Thoracic aorta (tissue), 2 donors: ENCODE measurements at regions not wholly inside any gene's neighbourhood (a gene's known extent, or its start where the extent isn't known, plus 50 kb on each side); places are given as distances from the start of the nearest gene placed in this dataset.

Experiments
- ATAC-seq: fragments of 150-250 bp; one replicate; pipeline ENCODE4 v1.8.0; 2017; ENCODE audit warnings: low read depth; ENCODE audit not compliant: insufficient number of reproducible peaks, low FRiP score
- DNase-seq: peaks from one replicate; pipeline ENCODE4 v3.0.0-alpha.2; 2020; ENCODE audit warnings: low spot score
- H3K27ac ChIP-seq, 2 donors: fragments of 200-600 bp; sonication (generic); 1 replicate in 1 of 2; 2 replicates in 1 of 2; pipeline ENCODE4 v1.5.1; 2016; ENCODE audit warnings: mild to moderate bottlenecking in 2 of 2, moderate library complexity in 2 of 2
- H3K27me3 ChIP-seq: fragments of 200-600 bp; sonication (generic); replicated peaks from 2 replicates; pipeline ENCODE4 v1.6.0; 2016; ENCODE audit warnings: mild to moderate bottlenecking; ENCODE audit not compliant: insufficient read depth
- H3K36me3 ChIP-seq: fragments of 200-600 bp; sonication (generic); one replicate; pipeline ENCODE4 v1.5.1; 2016
- H3K4me1 ChIP-seq, 2 donors: fragments of 200-600 bp; sonication (generic); 1 replicate in 1 of 2; 2 replicates in 1 of 2; pipeline versions ENCODE4 v1.5.1 to v1.6.0; 2016; ENCODE audit warnings: low read depth in 2 of 2, mild to moderate bottlenecking in 1 of 2; ENCODE audit not compliant: control insufficient read depth in 1 of 2
- H3K4me3 ChIP-seq: fragments of 200-600 bp; sonication (generic); 2 replicates; pipeline ENCODE4 v1.5.1; 2016; ENCODE audit warnings: mild to moderate bottlenecking
- H3K9me3 ChIP-seq: fragments of 200-600 bp; sonication (generic); 2 replicates; pipeline ENCODE4 v1.5.1; 2016
- CTCF ChIP-seq: fragments of 200-600 bp; sonication (generic); IDR thresholded peaks from one replicate; pipeline ENCODE4 v1.5.1; 2019; ENCODE audit warnings: antibody characterized with exemption

GRCh38 chr1:34418166-34418565 is 241.5 kb downstream of the C1orf94 start:
- Histone ChIP-seq H3K4me1 (no peaks in the 10 kb centered on the region), H3K36me3 (no peaks in the 10 kb centered on the region)
- TF ChIP-seq CTCF, result no peak

GRCh38 chr1:34419663-34420136 is 243.0 kb downstream of the C1orf94 start:
- Histone ChIP-seq H3K4me3 (no peak overlapping the region), H3K9me3 (no peaks in the 10 kb centered on the region), H3K27me3 (no peaks in the 10 kb centered on the region), H3K36me3 (no peaks in the 10 kb centered on the region), H3K27ac (no peak overlapping the region), H3K4me1 (no peaks in the 10 kb centered on the region)
- no peak for DNase-seq
- no peak for ATAC-seq
- no peak for TF ChIP-seq CTCF

More at GRCh38 chr1:34418166-34418565, 241.5 kb downstream of the C1orf94 start:
- H3K27me3 ChIP-seq, result no peaks in the 10 kb centered on the region
- H3K9me3 ChIP-seq, result no peaks in the 10 kb centered on the region
- no peak overlapping the region for H3K27ac ChIP-seq
- H3K4me3 ChIP-seq, result no peak overlapping the region
- DNase-seq (no peak), ATAC-seq (no peak)

GRCh38 chr1:34425046-34425445 is 248.3 kb downstream of the C1orf94 start:
- H3K4me1 ChIP-seq, result no peaks in the 10 kb centered on the region
- no peak for ATAC-seq

GRCh38 chr1:34425785-34426184 is 249.1 kb downstream of the C1orf94 start:
- ATAC-seq (no peak), DNase-seq (no peak)
- H3K4me3 ChIP-seq, result no peak overlapping the region
- H3K9me3 ChIP-seq, result no peaks in the 10 kb centered on the region
- H3K27ac ChIP-seq, result no peak overlapping the region
- H3K4me1 ChIP-seq, result no peaks in the 10 kb centered on the region
- no peaks in the 10 kb centered on the region for H3K36me3 ChIP-seq
- H3K27me3 ChIP-seq, result no peaks in the 10 kb centered on the region
- no peak for TF ChIP-seq CTCF

More at GRCh38 chr1:34425046-34425445, 248.3 kb downstream of the C1orf94 start:
- DNase-seq, result no peak
- H3K36me3 ChIP-seq, result no peaks in the 10 kb centered on the region
- H3K27me3 ChIP-seq, result no peaks in the 10 kb centered on the region
- no peak overlapping the region for H3K4me3 ChIP-seq
- H3K9me3 ChIP-seq, result no peaks in the 10 kb centered on the region
- no peak overlapping the region for H3K27ac ChIP-seq
- no peak for TF ChIP-seq CTCF

- ATAC-seq (no peak), DNase-seq (no peak)
- no peak for TF ChIP-seq CTCF
- no peaks in the 10 kb centered on the region for H3K4me1 ChIP-seq
- H3K36me3 ChIP-seq, result no peaks in the 10 kb centered on the region
- no peak overlapping the region for H3K4me3 ChIP-seq
- no peak overlapping the region for H3K27ac ChIP-seq
- H3K9me3 ChIP-seq, result no peaks in the 10 kb centered on the region
- no peaks in the 10 kb centered on the region for H3K27me3 ChIP-seq
Measured at GRCh38 chr1:34426325-34426896, 249.7 kb downstream of the C1orf94 start.
